Loucy (cell line): ENCODE measurements at regions not wholly inside any gene's neighbourhood (a gene's known extent, or its start where the extent isn't known, plus 50 kb on each side); places are given as distances from the start of the nearest gene placed in this dataset.

ENCODE experiments used
- H2AFZ ChIP-seq: fragments of 200-600 bp; sonication (generic); 2 replicates; pipeline ENCODE4 v1.6.0; 2016; ENCODE audit warnings: antibody characterized with exemption, mild to moderate bottlenecking, low read length, moderate library complexity
- H3F3A ChIP-seq: fragments of 200-600 bp; 2 replicates; pipeline ENCODE4 v1.6.0; 2016; ENCODE audit warnings: antibody characterized with exemption, low read depth, mild to moderate bottlenecking
- H3K27me3 ChIP-seq: fragments of 200-600 bp; sonication (generic); 2 replicates; pipeline ENCODE4 v1.6.1; 2014; ENCODE audit warnings: low read length, mild to moderate bottlenecking; ENCODE audit not compliant: insufficient read depth, poor library complexity, severe bottlenecking
- H3K36me3 ChIP-seq: fragments of 200-600 bp; sonication (generic); 2 replicates; pipeline ENCODE4 v1.6.1; 2016; ENCODE audit warnings: low read length; ENCODE audit not compliant: insufficient read depth
- H3K4me1 ChIP-seq: fragments of 200-600 bp; sonication (generic); 2 replicates; pipeline ENCODE4 v1.5.1; 2014; ENCODE audit warnings: low read length, mild to moderate bottlenecking; ENCODE audit not compliant: insufficient read depth, poor library complexity, severe bottlenecking
- H3K4me2 ChIP-seq: fragments of 200-600 bp; sonication (generic); 2 replicates; pipeline ENCODE4 v1.6.0; 2014; ENCODE audit warnings: antibody characterized with exemption, low read length, low read depth, mild to moderate bottlenecking; ENCODE audit not compliant: poor library complexity, severe bottlenecking
- H3K4me3 ChIP-seq: fragments of 200-600 bp; sonication (generic); 2 replicates; pipeline ENCODE4 v1.5.1; 2014; ENCODE audit warnings: low read length, mild to moderate bottlenecking, mixed read lengths; ENCODE audit not compliant: poor library complexity, severe bottlenecking
- H3K79me2 ChIP-seq: fragments of 200-600 bp; sonication (generic); 2 replicates; pipeline ENCODE4 v1.6.1; 2014; ENCODE audit warnings: low read length; ENCODE audit not compliant: insufficient read depth
- H3K9ac ChIP-seq: fragments of 200-600 bp; sonication (generic); 2 replicates; pipeline ENCODE4 v1.6.0; 2014; ENCODE audit warnings: mild to moderate bottlenecking, low read depth, low read length, moderate library complexity; ENCODE audit not compliant: poor library complexity, severe bottlenecking
- H3K9me2 ChIP-seq: fragments of 200-600 bp; sonication (generic); replicated peaks from 2 replicates; pipeline ENCODE4 v1.6.1; 2016; ENCODE audit warnings: low read depth, low read length, mixed read lengths
- H3K9me3 ChIP-seq: fragments of 200-600 bp; sonication (generic); 2 replicates; pipeline ENCODE4 v1.6.1; 2014; ENCODE audit warnings: mild to moderate bottlenecking, antibody characterized with exemption, low read length, low read depth; ENCODE audit not compliant: insufficient read depth
- H4K20me1 ChIP-seq: fragments of 200-600 bp; sonication (generic); 2 replicates; pipeline ENCODE4 v1.6.0; 2014; ENCODE audit warnings: antibody characterized with exemption, low read length, mild to moderate bottlenecking; ENCODE audit not compliant: insufficient read depth, poor library complexity, severe bottlenecking
- CTCF ChIP-seq: fragments of 200-600 bp; sonication (generic); conservative IDR thresholded peaks from 2 replicates; pipeline ENCODE4 v1.5.1; 2014; ENCODE audit warnings: mild to moderate bottlenecking, antibody characterized with exemption, low read length
- EZH2phosphoT487 ChIP-seq: fragments of 200-600 bp; IDR thresholded peaks from 2 replicates; pipeline ENCODE4 v1.6.1; 2018; ENCODE audit warnings: antibody characterized with exemption, mild to moderate bottlenecking, moderate library complexity, borderline replicate concordance

- no peaks in the 10 kb centered on the region for H3K9me3 ChIP-seq
- H3K4me2 ChIP-seq: no peak overlapping the region
Measured at GRCh38 chr13:28579736-28580135, 79.2 kb upstream of the POMP start.

GRCh38 chr13:28579322-28579721 lies 79.6 kb upstream of the POMP start:
- Histone ChIP-seq H3K9ac (no peak overlapping the region), H3K79me2 (no peaks in the 10 kb centered on the region), H4K20me1 (no peaks in the 10 kb centered on the region), H3K4me2 (no peak overlapping the region), H3F3A (no peaks in the 10 kb centered on the region), H3K9me2 (no peaks in the 10 kb centered on the region), H3K9me3 (no peaks in the 10 kb centered on the region), H3K4me1 (peaks cover 18% of the 10 kb centered on the region), H3K4me3 (no peak overlapping the region), H2AFZ (no peak overlapping the region), H3K36me3 (no peaks in the 10 kb centered on the region), H3K27me3 (no peaks in the 10 kb centered on the region)
- no peak for TF ChIP-seq CTCF
- no peak for TF ChIP-seq EZH2phosphoT487

More at GRCh38 chr13:28579736-28580135, 79.2 kb upstream of the POMP start:
- no peaks in the 10 kb centered on the region for H3F3A ChIP-seq
- no peak overlapping the region for H3K4me3 ChIP-seq
- H3K27me3 ChIP-seq: no peaks in the 10 kb centered on the region
- H3K79me2 ChIP-seq: no peaks in the 10 kb centered on the region
- no peak overlapping the region for H2AFZ ChIP-seq
- H3K4me1 ChIP-seq: peaks cover 14% of the 10 kb centered on the region
- no peak for TF ChIP-seq EZH2phosphoT487
- no peak for TF ChIP-seq CTCF
- H3K9me2 ChIP-seq: no peaks in the 10 kb centered on the region
- no peaks in the 10 kb centered on the region for H4K20me1 ChIP-seq
- no peaks in the 10 kb centered on the region for H3K36me3 ChIP-seq
- no peak overlapping the region for H3K9ac ChIP-seq

GRCh38 chr13:28576067-28576466 lies 81.1 kb upstream of the FLT1 start:
- no peak for TF ChIP-seq EZH2phosphoT487
- H3K27me3 ChIP-seq: no peaks in the 10 kb centered on the region
- H3K9me3 ChIP-seq: no peaks in the 10 kb centered on the region
- peaks cover 15% of the 10 kb centered on the region for H3K4me1 ChIP-seq
- no peaks in the 10 kb centered on the region for H4K20me1 ChIP-seq
- no peaks in the 10 kb centered on the region for H3K79me2 ChIP-seq
- H3K36me3 ChIP-seq: no peaks in the 10 kb centered on the region
- H3K4me3 ChIP-seq: no peak overlapping the region
- H3F3A ChIP-seq: no peaks in the 10 kb centered on the region
- no peaks in the 10 kb centered on the region for H3K9me2 ChIP-seq
- H3K4me2 ChIP-seq: no peak overlapping the region
- no peak overlapping the region for H3K9ac ChIP-seq
- no peak overlapping the region for H2AFZ ChIP-seq

- no peak overlapping the region for H2AFZ ChIP-seq
- H3K9ac ChIP-seq: no peak overlapping the region
- TF ChIP-seq EZH2phosphoT487 (no peak), CTCF (no peak)
- peak overlapping the region; percentile 1 for H3K4me2 ChIP-seq
- H3K27me3 ChIP-seq: no peaks in the 10 kb centered on the region
- H3K36me3 ChIP-seq: no peaks in the 10 kb centered on the region
- no peak overlapping the region for H3K4me3 ChIP-seq
- H3F3A ChIP-seq: no peaks in the 10 kb centered on the region
- no peaks in the 10 kb centered on the region for H4K20me1 ChIP-seq
- H3K4me1 ChIP-seq: peaks cover 15% of the 10 kb centered on the region
- no peaks in the 10 kb centered on the region for H3K9me2 ChIP-seq
- no peaks in the 10 kb centered on the region for H3K9me3 ChIP-seq
- H3K79me2 ChIP-seq: no peaks in the 10 kb centered on the region
Measured at GRCh38 chr13:28575200-28575599, 80.3 kb upstream of the FLT1 start.
